H1 (cell line): ENCODE measurements at regions not wholly inside any gene's neighbourhood (a gene's known extent, or its start where the extent isn't known, plus 50 kb on each side); places are given as distances from the start of the nearest gene placed in this dataset.

Source experiments
- CTCF ChIA-PET: fragments of 300-600 bp; sonication (Branson Sonifier 250); formaldehyde crosslinking; loops from one replicate; lab custom pipeline; 2021; ENCODE audit not compliant: partially characterized antibody; lab: Charles Lee
- POLR2A ChIA-PET: fragments of 300-600 bp; sonication (Branson Sonifier 250); formaldehyde crosslinking; loops from one replicate; lab custom pipeline; 2021; ENCODE audit warnings: inconsistent platforms; ENCODE audit not compliant: partially characterized antibody; lab: Charles Lee
- DNase-seq, 2 experiments: peaks; one replicate each; pipeline versions ENCODE4 v3.0.0 to v3.0.0-alpha.2; 2010 to 2022; ENCODE audit warnings: low spot score in 2 of 2, low read depth in 1 of 2, mixed read lengths in 1 of 2
- FAIRE-seq: peaks from 2 replicates; lab custom pipeline; 2011; peaks lifted over from hg19 to GRCh38; lab: Jason Lieb, UNC
- H2AFZ ChIP-seq: 2 replicates; pipeline ENCODE4 v1.8.1; 2012; ENCODE audit warnings: low read length, inconsistent platforms
- H2AK5ac ChIP-seq: 2 replicates; pipeline ENCODE4 v1.6.1; 2013; ENCODE audit warnings: low read depth, low read length
- H2BK120ac ChIP-seq: replicated peaks from 2 replicates; pipeline ENCODE3; 2013; ENCODE audit warnings: low read depth, low read length, inconsistent platforms
- H2BK12ac ChIP-seq: 2 replicates; pipeline ENCODE4 v1.6.1; 2013; ENCODE audit warnings: low read depth, low read length
- H2BK15ac ChIP-seq: 2 replicates; pipeline ENCODE4 v1.6.1; 2013; ENCODE audit warnings: low read length
- H2BK20ac ChIP-seq: 2 replicates; pipeline ENCODE4 v1.6.1; 2013; ENCODE audit warnings: low read length
- H2BK5ac ChIP-seq: 2 replicates; pipeline ENCODE4 v1.6.1; 2013; ENCODE audit warnings: low read depth, low read length
- H3K14ac ChIP-seq: 2 replicates; pipeline ENCODE4 v1.6.1; 2013; ENCODE audit warnings: inconsistent platforms; ENCODE audit not compliant: insufficient read length
- H3K18ac ChIP-seq: 2 replicates; pipeline ENCODE4 v1.6.1; 2013; ENCODE audit warnings: low read length; ENCODE audit errors: extremely low read depth
- H3K23ac ChIP-seq: 2 replicates; pipeline ENCODE4 v1.6.1; 2013; ENCODE audit warnings: inconsistent platforms; ENCODE audit not compliant: insufficient read length
- H3K23me2 ChIP-seq: 2 replicates; pipeline ENCODE4 v1.6.1; 2013; ENCODE audit warnings: low read depth, low read length
- H3K27ac ChIP-seq: 2 replicates; pipeline ENCODE4 v1.6.1; 2011; ENCODE audit warnings: low read depth, low read length, inconsistent platforms
- H3K27me3 ChIP-seq, 4 experiments: replicated peaks in 1 of 4; 1 replicate in 1 of 4; 2 replicates in 3 of 4; pipeline versions ENCODE4 v1.6.1 to v1.8.1; 2011 to 2013; ENCODE audit warnings: low read length in 3 of 4, mild to moderate bottlenecking in 3 of 4, inconsistent platforms in 2 of 4, mixed read lengths in 2 of 4, moderate library complexity in 1 of 4; ENCODE audit not compliant: control insufficient read depth in 3 of 4, insufficient read depth in 3 of 4; ENCODE audit errors: extremely low read depth in 1 of 4
- H3K36me3 ChIP-seq, 4 experiments: 2 replicates each; pipeline versions ENCODE4 v1.6.1 to v1.8.1; 2011 to 2013; ENCODE audit warnings: mild to moderate bottlenecking in 4 of 4, low read length in 3 of 4, moderate library complexity in 2 of 4, control low read depth in 1 of 4, inconsistent platforms in 1 of 4; ENCODE audit not compliant: insufficient read depth in 4 of 4, control insufficient read depth in 2 of 4
- H3K4ac ChIP-seq: replicated peaks from 2 replicates; pipeline ENCODE3; 2013; ENCODE audit warnings: low read length, low read depth, mixed read lengths, inconsistent platforms; ENCODE audit not compliant: insufficient read length
- H3K4me1 ChIP-seq, 4 experiments: replicated peaks in 1 of 4; 1 replicate in 1 of 4; 2 replicates in 3 of 4; pipeline versions ENCODE4 v1.6.1 to v1.8.1; 2011 to 2013; ENCODE audit warnings: low read length in 3 of 4, inconsistent platforms in 2 of 4, mixed read lengths in 1 of 4; ENCODE audit not compliant: insufficient read depth in 4 of 4, control insufficient read depth in 3 of 4
- H3K4me2 ChIP-seq, 2 experiments: 2 replicates each; pipeline versions ENCODE4 v1.6.1 to v1.8.1; 2011 to 2013; ENCODE audit warnings: low read depth in 2 of 2, low read length in 2 of 2, control low read depth in 1 of 2, inconsistent platforms in 1 of 2, mild to moderate bottlenecking in 1 of 2; ENCODE audit not compliant: insufficient read depth in 1 of 2
- H3K4me3 ChIP-seq, 4 experiments: fragments of 200-600, 300-600 bp in 1 of 4; sonication (generic), shearing (Covaris generic), sonication (Bioruptor Twin) in 1 of 4; 2 replicates each; pipeline versions ENCODE4 v1.5.1 to v1.8.1; 2011 to 2016; ENCODE audit warnings: low read length in 4 of 4, low read depth in 3 of 4, control low read depth in 2 of 4, inconsistent platforms in 2 of 4, mild to moderate bottlenecking in 2 of 4, mixed read lengths in 1 of 4, moderate library complexity in 1 of 4; ENCODE audit not compliant: insufficient read depth in 2 of 4; ENCODE audit errors: extremely low read depth in 1 of 4
- H3K56ac ChIP-seq: replicated peaks from 2 replicates; pipeline ENCODE3; 2013; ENCODE audit warnings: low read depth, mild to moderate bottlenecking, mixed read lengths, low read length, inconsistent platforms; ENCODE audit not compliant: insufficient read length
- H3K79me1 ChIP-seq: 2 replicates; pipeline ENCODE4 v1.6.1; 2013; ENCODE audit warnings: low read depth, low read length, control low read depth
- H3K79me2 ChIP-seq, 2 experiments: 2 replicates each; pipeline versions ENCODE4 v1.6.1 to v1.8.1; 2012 to 2013; ENCODE audit warnings: low read length in 2 of 2, mild to moderate bottlenecking in 2 of 2, inconsistent platforms in 1 of 2; ENCODE audit not compliant: insufficient read depth in 2 of 2, control insufficient read depth in 1 of 2
- H3K9ac ChIP-seq, 4 experiments: replicated peaks in 1 of 4; 1 replicate in 1 of 4; 2 replicates in 3 of 4; pipeline versions ENCODE4 v1.6.1 to v1.8.1; 2011 to 2013; ENCODE audit warnings: low read depth in 3 of 4, low read length in 3 of 4, control low read depth in 2 of 4, mild to moderate bottlenecking in 2 of 4, moderate library complexity in 2 of 4, inconsistent platforms in 1 of 4; ENCODE audit errors: extremely low read depth in 1 of 4
- H3K9me3 ChIP-seq, 2 experiments: 2 replicates each; pipeline versions ENCODE4 v1.6.1 to v1.8.1; 2012 to 2013; ENCODE audit warnings: mild to moderate bottlenecking in 2 of 2, moderate library complexity in 2 of 2, control low read depth in 1 of 2, inconsistent platforms in 1 of 2, low read depth in 1 of 2, low read length in 1 of 2, mixed read lengths in 1 of 2; ENCODE audit not compliant: insufficient read depth in 2 of 2
- H4K20me1 ChIP-seq, 2 experiments: replicated peaks in 1 of 2; 2 replicates each; pipeline versions ENCODE3 to v1.8.1; 2011 to 2013; ENCODE audit warnings: inconsistent platforms in 2 of 2, low read length in 2 of 2, mild to moderate bottlenecking in 1 of 2; ENCODE audit not compliant: insufficient read depth in 2 of 2, control insufficient read depth in 1 of 2
- H4K5ac ChIP-seq: 2 replicates; pipeline ENCODE4 v1.6.1; 2013; ENCODE audit warnings: low read length, low read depth, mixed read lengths, inconsistent platforms; ENCODE audit not compliant: insufficient read length
- H4K8ac ChIP-seq: 2 replicates; pipeline ENCODE4 v1.8.0; 2013; ENCODE audit warnings: mild to moderate bottlenecking, moderate library complexity, low read length, inconsistent platforms; ENCODE audit not compliant: insufficient read depth; ENCODE audit errors: extremely low read depth
- H4K91ac ChIP-seq: replicated peaks from 2 replicates; pipeline ENCODE3; 2013; ENCODE audit warnings: low read length, mixed read lengths, inconsistent platforms; ENCODE audit not compliant: insufficient read length
- PHF8 ChIP-seq: fragments of 200-600 bp; sonication (generic); conservative IDR thresholded peaks from 2 replicates; pipeline ENCODE4 v1.7.1; 2012; ENCODE audit warnings: low read depth, mild to moderate bottlenecking, inconsistent platforms, low read length, moderate library complexity
- YY1 ChIP-seq: IDR thresholded peaks from 2 replicates; pipeline ENCODE4 v1.6.1; 2011; ENCODE audit warnings: low read depth, mild to moderate bottlenecking, low read length
- WGBS, 2 experiments: shearing (Covaris generic) in 1 of 2; methylation state at CpG; one replicate each; pipeline versions ENCODE4 v1.1.6 to v1.1.7; 2013 to 2015; ENCODE audit warnings: low lambda C conversion rate in 2 of 2, mixed read lengths in 2 of 2, inconsistent platforms in 1 of 2, low coverage in 1 of 2, missing lambda C conversion rate in 1 of 2; ENCODE audit not compliant: insufficient replicate concordance in 2 of 2, insufficient coverage in 1 of 2, insufficient read length in 1 of 2; ENCODE audit errors: extremely low coverage in 1 of 2, missing lambda C conversion rate in 1 of 2; 5-methylcytosine and 5-hydroxymethylcytosine counted together

GRCh38 chr12:43281563-43281962, 270.4 kb downstream of the ADAMTS20 start:
- Histone ChIP-seq H3K79me2 (no peaks in the 10 kb centered on the region), H4K5ac (no peak overlapping the region), H4K8ac (no peak overlapping the region), H4K91ac (no peak overlapping the region), H2AFZ (0 out of 2 replicates have a peak overlapping the region, but pooled peaks have one; percentile 74), H3K4me3 (no peak overlapping the region), H3K18ac (no peak overlapping the region), H3K4ac (no peak overlapping the region), H3K36me3 (no peaks in the 10 kb centered on the region), H3K23me2 (no peaks in the 10 kb centered on the region), H2BK20ac (no peak overlapping the region), H2BK12ac (no peak overlapping the region), H3K27ac (no peak overlapping the region), H2AK5ac (no peak overlapping the region), H2BK120ac (no peak overlapping the region), H3K79me1 (no peaks in the 10 kb centered on the region), H3K23ac (no peak overlapping the region), H3K27me3 (no peaks in the 10 kb centered on the region), H3K9ac (no peak overlapping the region), H4K20me1 (no peaks in the 10 kb centered on the region), H3K56ac (no peak overlapping the region), H2BK5ac (no peak overlapping the region), H2BK15ac (no peak overlapping the region), H3K4me2 (no peak overlapping the region), H3K4me1 (peaks cover 0 to 3% (median 0%) of the 10 kb centered on the region in 4 experiments; a peak in 2 of 7 replicates), H3K9me3 (peaks cover 2 to 9% of the 10 kb centered on the region in 2 experiments; a peak in 1 of 4 replicates), H3K14ac (no peak overlapping the region)
- FAIRE-seq = no peak
- CTCF ChIA-PET = interaction anchor here (0.7 to 1.7 kb wide), 14 partner anchors 10 to 839 kb away, joined by 3 to 5 read pairs (median 3); no protein-coding TSS in a partner anchor
- POLR2A ChIA-PET = interaction anchor here (1.1 kb wide), 1 partner anchor 9 kb away, joined by 3 read pairs; no protein-coding TSS in a partner anchor
- no peak for DNase-seq
- WGBS, 2 experiments = 71% methylated on average over 3 of the region's 3 CpGs; no CpG with 5 or more reads in 1 of the 2 experiments
- TF ChIP-seq YY1 = peak; percentile 39; the same call in 1 of the 2 replicates
- no peak for TF ChIP-seq PHF8
